ENCODE measurements at regions not wholly inside any gene's neighbourhood (a gene's known extent, or its start where the extent isn't known, plus 50 kb on each side); places are given as distances from the start of the nearest gene placed in this dataset.

DNA sequence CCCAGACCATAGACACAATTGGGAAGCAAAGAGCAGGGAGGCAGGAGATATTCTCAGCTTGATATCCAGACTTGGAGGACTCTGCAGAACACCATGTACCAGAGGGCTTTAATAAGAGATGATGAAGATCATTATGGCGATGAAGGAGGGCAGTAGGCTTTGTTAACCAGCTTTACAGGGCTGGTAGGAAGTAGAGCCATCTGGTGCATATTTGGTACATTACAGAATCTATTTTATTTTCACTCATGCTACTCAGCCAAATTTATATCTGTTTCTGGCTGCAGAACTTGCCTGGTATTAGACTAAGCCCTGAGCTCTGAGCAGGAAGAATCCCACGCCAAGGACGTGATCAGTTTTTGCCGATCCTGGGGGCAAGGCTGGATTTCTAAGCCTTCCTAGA lies 61.8 kb upstream of the SYT6 start:
- WGBS, 2 donors (ENCODE audit: low coverage in 1 of 2), result 82 to 87% methylated on average over 4 of the region's 4 CpGs
- no peak for TF ChIP-seq EP300 (IDR thresholded peaks at IDR 0.05; ENCODE audit: low read depth)
- TF ChIP-seq POLR2AphosphoS5 (IDR thresholded peaks at IDR 0.05), result no peak
- no peak for TF ChIP-seq POLR2A (IDR thresholded peaks at IDR 0.05)
- TF ChIP-seq, protein P1, sequence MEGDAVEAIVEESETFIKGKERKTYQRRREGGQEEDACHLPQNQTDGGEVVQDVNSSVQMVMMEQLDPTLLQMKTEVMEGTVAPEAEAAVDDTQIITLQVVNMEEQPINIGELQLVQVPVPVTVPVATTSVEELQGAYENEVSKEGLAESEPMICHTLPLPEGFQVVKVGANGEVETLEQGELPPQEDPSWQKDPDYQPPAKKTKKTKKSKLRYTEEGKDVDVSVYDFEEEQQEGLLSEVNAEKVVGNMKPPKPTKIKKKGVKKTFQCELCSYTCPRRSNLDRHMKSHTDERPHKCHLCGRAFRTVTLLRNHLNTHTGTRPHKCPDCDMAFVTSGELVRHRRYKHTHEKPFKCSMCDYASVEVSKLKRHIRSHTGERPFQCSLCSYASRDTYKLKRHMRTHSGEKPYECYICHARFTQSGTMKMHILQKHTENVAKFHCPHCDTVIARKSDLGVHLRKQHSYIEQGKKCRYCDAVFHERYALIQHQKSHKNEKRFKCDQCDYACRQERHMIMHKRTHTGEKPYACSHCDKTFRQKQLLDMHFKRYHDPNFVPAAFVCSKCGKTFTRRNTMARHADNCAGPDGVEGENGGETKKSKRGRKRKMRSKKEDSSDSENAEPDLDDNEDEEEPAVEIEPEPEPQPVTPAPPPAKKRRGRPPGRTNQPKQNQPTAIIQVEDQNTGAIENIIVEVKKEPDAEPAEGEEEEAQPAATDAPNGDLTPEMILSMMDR (IDR thresholded peaks at IDR 0.05), result no peak
- no peaks in the 10 kb centered on the region for H3K9me3 ChIP-seq
- H3K4me1 ChIP-seq, result peaks cover 0 to 4% (median 0%) of the 10 kb centered on the region in 4 donors
- in situ Hi-C loops (cut with MboI; ENCODE audit: low pct_ligation_motif_present in 1 of 4, low pct_unique_long_range_greater_than_20kb in 1 of 4, low sequenced_read_pairs in 3 of 4) (no loop called here), intact Hi-C loops (cut with DNase I; ENCODE audit: low total_unique reads) (no loop called here)
- no peak for DNase-seq
- no peak overlapping the region for H3K27ac ChIP-seq
- no peaks in the 10 kb centered on the region for H3K36me3 ChIP-seq
- H3K4me3 ChIP-seq, result no peak overlapping the region
- peaks cover 4% of the 10 kb centered on the region for H3K27me3 ChIP-seq

DNA sequence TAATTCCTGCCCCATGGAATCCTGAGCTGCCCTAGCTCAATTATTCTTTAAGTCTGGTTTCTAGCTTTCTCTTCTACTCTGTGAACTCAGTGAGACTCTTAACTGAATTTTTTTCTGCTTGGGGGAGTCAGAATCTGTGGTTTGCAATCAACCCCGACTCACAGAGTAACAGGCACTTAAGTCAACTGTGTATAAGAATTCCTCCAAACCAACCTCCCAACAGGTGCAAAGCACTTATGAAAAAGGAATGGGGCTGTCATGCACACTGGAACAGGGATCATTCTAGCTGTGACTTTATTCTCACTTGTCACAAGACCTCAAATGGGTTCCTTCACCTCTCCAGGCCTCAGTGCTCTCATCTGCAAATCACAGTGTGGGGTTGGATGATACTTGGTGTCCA lies 60.3 kb upstream of the SYT6 start:
- WGBS, 2 donors (ENCODE audit: low coverage in 1 of 2), result 81% methylated on average over 1 of the region's 1 CpG; no CpG with 5 or more reads in 1 of the 2 donors
- intact Hi-C loops (cut with DNase I; ENCODE audit: low total_unique reads), result no loop called here
- no peak overlapping the region for H3K4me3 ChIP-seq

DNA sequence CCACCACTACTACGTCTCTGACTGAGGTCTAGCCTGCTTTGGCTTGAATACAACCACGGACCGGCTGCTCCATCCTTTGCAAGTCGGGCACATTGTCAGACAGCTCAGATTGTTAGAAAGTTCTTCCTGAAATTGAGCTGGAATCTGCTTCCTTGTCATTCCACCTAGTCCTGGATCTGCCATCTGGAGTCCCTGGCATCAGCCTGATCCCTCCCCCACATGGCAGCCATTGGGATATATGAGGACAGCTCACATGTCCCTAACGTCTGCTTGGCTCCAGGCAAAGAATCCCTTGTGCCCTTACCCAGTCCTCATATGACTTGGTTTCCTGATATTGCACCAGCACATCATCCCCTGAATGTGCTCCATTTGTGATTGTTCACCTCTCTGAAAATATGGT lies 56.3 kb upstream of the SYT6 start:
- in situ Hi-C loops (cut with MboI; ENCODE audit: low pct_ligation_motif_present in 1 of 4, low pct_unique_long_range_greater_than_20kb in 1 of 4, low sequenced_read_pairs in 3 of 4), result no loop called here

More for the DNA sequence above, 60.3 kb upstream of the SYT6 start:
- peaks cover 8% of the 10 kb centered on the region for H3K27me3 ChIP-seq
- no peaks in the 10 kb centered on the region for H3K36me3 ChIP-seq
- TF ChIP-seq EP300 (IDR thresholded peaks at IDR 0.05; ENCODE audit: low read depth) (no peak), POLR2AphosphoS5 (IDR thresholded peaks at IDR 0.05) (no peak), POLR2A (IDR thresholded peaks at IDR 0.05) (no peak)
- TF ChIP-seq, protein P1 (IDR thresholded peaks at IDR 0.05), result no peak
- in situ Hi-C loops (cut with MboI; ENCODE audit: low pct_ligation_motif_present in 1 of 4, low pct_unique_long_range_greater_than_20kb in 1 of 4, low sequenced_read_pairs in 3 of 4), result no loop called here
- no peaks in the 10 kb centered on the region for H3K4me1 ChIP-seq
- DNase-seq, result no peak
- H3K9me3 ChIP-seq, result no peaks in the 10 kb centered on the region
- no peak overlapping the region for H3K27ac ChIP-seq

DNA sequence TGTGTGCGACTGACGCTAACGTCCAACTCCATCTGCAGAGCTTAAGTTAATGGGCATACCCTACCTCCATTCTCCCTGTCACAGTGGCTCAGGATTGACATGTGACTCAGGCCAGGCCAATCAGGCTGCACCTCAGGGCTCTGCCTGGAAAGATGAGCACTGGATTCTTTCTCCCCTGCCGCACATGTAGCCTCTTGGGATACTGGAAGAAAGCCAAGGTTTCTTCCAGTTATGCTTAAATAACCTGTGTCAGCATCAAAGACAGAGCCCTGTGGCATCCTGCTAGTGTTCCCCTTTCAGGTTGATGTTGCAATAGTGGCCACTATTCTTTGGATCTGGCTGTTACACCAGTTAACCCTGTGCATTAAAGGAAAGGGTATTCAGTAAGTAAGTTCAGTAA lies 55.0 kb upstream of the SYT6 start:
- no peaks in the 10 kb centered on the region for H3K36me3 ChIP-seq
- no peak for DNase-seq
- H3K27ac ChIP-seq, result no peak overlapping the region
- H3K4me1 ChIP-seq, result no peaks in the 10 kb centered on the region
- TF ChIP-seq POLR2AphosphoS5 (IDR thresholded peaks at IDR 0.05), result no peak
- no peak for TF ChIP-seq EP300 (IDR thresholded peaks at IDR 0.05; ENCODE audit: low read depth)
- no peak overlapping the region for H3K4me3 ChIP-seq
- H3K9me3 ChIP-seq, result no peaks in the 10 kb centered on the region
- peaks cover 18% of the 10 kb centered on the region for H3K27me3 ChIP-seq
- whole genome bisulfite sequencing, 2 donors (ENCODE audit: low coverage in 1 of 2), result 67 to 74% methylated on average over 1 to 4 of the region's 4 CpGs
- intact Hi-C loops (cut with DNase I; ENCODE audit: low total_unique reads), result no loop called here
- in situ Hi-C loops (cut with MboI; ENCODE audit: low pct_ligation_motif_present in 1 of 4, low pct_unique_long_range_greater_than_20kb in 1 of 4, low sequenced_read_pairs in 3 of 4), result no loop called here

More for the DNA sequence above, 56.3 kb upstream of the SYT6 start:
- no peaks in the 10 kb centered on the region for H3K36me3 ChIP-seq
- intact Hi-C loops (cut with DNase I; ENCODE audit: low total_unique reads), result no loop called here
- no peak for DNase-seq
- no peak overlapping the region for H3K4me3 ChIP-seq
- H3K9me3 ChIP-seq, result no peaks in the 10 kb centered on the region
- no peak overlapping the region for H3K27ac ChIP-seq
- 79 to 100% methylated on average over 1 to 5 of the region's 5 CpGs for WGBS, 2 donors (ENCODE audit: low coverage in 1 of 2)
- TF ChIP-seq, protein P1 (IDR thresholded peaks at IDR 0.05), result no peak
- no peak for TF ChIP-seq EP300 (IDR thresholded peaks at IDR 0.05; ENCODE audit: low read depth)
- no peak for TF ChIP-seq POLR2A (IDR thresholded peaks at IDR 0.05)
- no peak for TF ChIP-seq POLR2AphosphoS5 (IDR thresholded peaks at IDR 0.05)
- H3K27me3 ChIP-seq, result peaks cover 18% of the 10 kb centered on the region
- H3K4me1 ChIP-seq, result no peaks in the 10 kb centered on the region

DNA sequence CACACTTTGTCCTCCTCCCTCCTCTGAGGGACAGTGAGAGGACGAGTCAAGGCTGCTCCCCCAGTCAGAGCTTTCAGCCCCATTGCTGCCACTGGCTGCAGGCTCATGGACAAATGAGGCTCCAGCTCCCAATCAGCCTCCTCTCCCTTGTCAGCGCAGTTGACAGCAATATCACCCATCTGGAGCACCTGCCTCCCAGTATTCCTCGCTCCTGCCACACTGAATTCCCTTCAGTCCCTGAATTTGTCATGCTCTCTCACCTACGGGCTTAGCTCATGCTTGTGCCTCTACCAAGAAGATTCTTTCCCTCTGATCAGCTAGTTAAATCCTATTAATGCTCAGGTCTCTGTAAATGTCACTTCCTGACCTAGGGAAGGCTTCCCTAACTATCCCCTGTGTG lies 54.4 kb upstream of the SYT6 start:
- Histone ChIP-seq H3K9me3 (no peaks in the 10 kb centered on the region), H3K4me1 (no peaks in the 10 kb centered on the region), H3K36me3 (no peaks in the 10 kb centered on the region), H3K4me3 (no peak overlapping the region), H3K27ac (no peak overlapping the region), H3K27me3 (peaks cover 20% of the 10 kb centered on the region)
- DNase-seq, result no peak
- in situ Hi-C loops (cut with MboI; ENCODE audit: low pct_ligation_motif_present in 1 of 4, low pct_unique_long_range_greater_than_20kb in 1 of 4, low sequenced_read_pairs in 3 of 4) (no loop called here), intact Hi-C loops (cut with DNase I; ENCODE audit: low total_unique reads) (no loop called here)
- TF ChIP-seq POLR2AphosphoS5 (IDR thresholded peaks at IDR 0.05), result no peak
- 72% methylated on average over 4 of the region's 4 CpGs; no CpG with 5 or more reads in 1 of the 2 donors for WGBS, 2 donors (ENCODE audit: low coverage in 1 of 2)

Data from transverse colon (tissue), 4 donors.